ENCODE measurements at regions not wholly inside any gene's neighbourhood (a gene's known extent, or its start where the extent isn't known, plus 50 kb on each side); places are given as distances from the start of the nearest gene placed in this dataset.

GRCh38 chr11:92591521-92591920, 366.9 kb downstream of the FAT3 start:
- H3K27me3 ChIP-seq (ENCODE audit: low read length), result no peaks in the 10 kb centered on the region
- H2AFZ ChIP-seq (ENCODE audit: low read length), result no peak overlapping the region
- H3F3A ChIP-seq (ENCODE audit: low read length, unreplicated experiment), result no peaks in the 10 kb centered on the region
- H4K20me1 ChIP-seq (ENCODE audit: low read length), result no peaks in the 10 kb centered on the region
- intact Hi-C loops (cut with micrococcal nuclease), result no loop called here
- ChIA-PET POLR2A (ENCODE audit: unreplicated experiment) (no interaction called here), CTCF (no interaction called here)
- no peaks in the 10 kb centered on the region for H3K36me3 ChIP-seq (ENCODE audit: low read depth, low read length)
- H3K9me3 ChIP-seq (ENCODE audit: low read length), result peaks cover 16% of the 10 kb centered on the region; the same call in 1 of the 2 replicates
- no peak overlapping the region for H3K27ac ChIP-seq (ENCODE audit: low read length)
- BruUV-seq (replicated peaks), result no TSS peak
- H3K4me1 ChIP-seq (ENCODE audit: insufficient read depth, low read length), result no peaks in the 10 kb centered on the region
- DNase-seq, result no peak
- H3K4me3 ChIP-seq (ENCODE audit: low read length), result no peak overlapping the region
- ATAC-seq, result no peak
- no peaks in the 10 kb centered on the region for H3K9me2 ChIP-seq (replicated peaks; ENCODE audit: low read length)
- TF ChIP-seq CTCF (conservative IDR thresholded peaks at IDR 0.05; ENCODE audit: low read depth, low read length) (no peak), EZH2 (IDR thresholded peaks at IDR 0.05; ENCODE audit: low read length, unreplicated experiment) (no peak), EZH2phosphoT487 (IDR thresholded peaks at IDR 0.05; ENCODE audit: borderline replicate concordance, low read length) (no peak)
- H3K9ac ChIP-seq (ENCODE audit: low read length), result no peak overlapping the region
- H3K79me2 ChIP-seq (ENCODE audit: low read length), result no peaks in the 10 kb centered on the region
- H3K4me2 ChIP-seq (ENCODE audit: low read length), result no peak overlapping the region

- Histone ChIP-seq H3K9ac (ENCODE audit: low read length) (no peak overlapping the region), H2AFZ (ENCODE audit: low read length) (no peak overlapping the region), H3K4me2 (ENCODE audit: low read length) (no peak overlapping the region), H3K27me3 (ENCODE audit: low read length) (no peaks in the 10 kb centered on the region), H3K27ac (ENCODE audit: low read length) (no peak overlapping the region), H3K4me3 (ENCODE audit: low read length) (no peak overlapping the region), H3K4me1 (ENCODE audit: insufficient read depth, low read length) (no peaks in the 10 kb centered on the region), H3K79me2 (ENCODE audit: low read length) (no peaks in the 10 kb centered on the region), H3F3A (ENCODE audit: low read length, unreplicated experiment) (no peaks in the 10 kb centered on the region), H3K9me2 (replicated peaks; ENCODE audit: low read length) (no peaks in the 10 kb centered on the region), H3K9me3 (ENCODE audit: low read length) (peaks cover 15% of the 10 kb centered on the region; the same call in 1 of the 2 replicates), H4K20me1 (ENCODE audit: low read length) (no peaks in the 10 kb centered on the region), H3K36me3 (ENCODE audit: low read depth, low read length) (no peaks in the 10 kb centered on the region)
- ATAC-seq, result no peak
- DNase-seq, result no peak
- ChIA-PET POLR2A (ENCODE audit: unreplicated experiment) (no interaction called here), CTCF (no interaction called here)
- TF ChIP-seq EZH2phosphoT487 (IDR thresholded peaks at IDR 0.05; ENCODE audit: borderline replicate concordance, low read length) (no peak), EZH2 (IDR thresholded peaks at IDR 0.05; ENCODE audit: low read length, unreplicated experiment) (no peak)
- no TSS peak for BruUV-seq (replicated peaks)
- intact Hi-C loops (cut with micrococcal nuclease), result no loop called here
These were observed 369.6 kb downstream of the FAT3 start for GRCh38 chr11:92594251-92594650.

GRCh38 chr11:92595052-92595451, 370.4 kb downstream of the FAT3 start:
- no peaks in the 10 kb centered on the region for H3K4me1 ChIP-seq (ENCODE audit: insufficient read depth, low read length)
- no peaks in the 10 kb centered on the region for H4K20me1 ChIP-seq (ENCODE audit: low read length)
- no peaks in the 10 kb centered on the region for H3K36me3 ChIP-seq (ENCODE audit: low read depth, low read length)
- H3K9ac ChIP-seq (ENCODE audit: low read length), result no peak overlapping the region
- TF ChIP-seq CTCF (conservative IDR thresholded peaks at IDR 0.05; ENCODE audit: low read depth, low read length) (no peak), EZH2phosphoT487 (IDR thresholded peaks at IDR 0.05; ENCODE audit: borderline replicate concordance, low read length) (no peak), EZH2 (IDR thresholded peaks at IDR 0.05; ENCODE audit: low read length, unreplicated experiment) (no peak)
- no peak overlapping the region for H3K27ac ChIP-seq (ENCODE audit: low read length)
- POLR2A ChIA-PET (ENCODE audit: unreplicated experiment), result no interaction called here
- DNase-seq (no peak), ATAC-seq (no peak)
- H2AFZ ChIP-seq (ENCODE audit: low read length), result no peak overlapping the region
- H3K4me3 ChIP-seq (ENCODE audit: low read length), result no peak overlapping the region
- no peaks in the 10 kb centered on the region for H3K27me3 ChIP-seq (ENCODE audit: low read length)
- CTCF ChIA-PET, result no interaction called here
- no peaks in the 10 kb centered on the region for H3K79me2 ChIP-seq (ENCODE audit: low read length)
- BruUV-seq (replicated peaks), result no TSS peak
- no peaks in the 10 kb centered on the region for H3F3A ChIP-seq (ENCODE audit: low read length, unreplicated experiment)
- H3K9me2 ChIP-seq (replicated peaks; ENCODE audit: low read length), result no peaks in the 10 kb centered on the region
- intact Hi-C loops (cut with micrococcal nuclease), result no loop called here
- H3K4me2 ChIP-seq (ENCODE audit: low read length), result no peak overlapping the region
- peaks cover 7% of the 10 kb centered on the region; the same call in 1 of the 2 replicates for H3K9me3 ChIP-seq (ENCODE audit: low read length)
